Amygdala (tissue), 56 donors: ENCODE measurements at regions not wholly inside any gene's neighbourhood (a gene's known extent, or its start where the extent isn't known, plus 50 kb on each side); places are given as distances from the start of the nearest gene placed in this dataset.
"Not testable (repeated sequence)": the region's sequence is repeated elsewhere in the genome, so short reads cannot be mapped to it uniquely, and the experiment has no call there.

ENCODE experiments used
- DNase-seq, 56 donors: peaks; one replicate each; lab custom pipeline; 2025; lab: John Stamatoyannopoulos, UW

DNA sequence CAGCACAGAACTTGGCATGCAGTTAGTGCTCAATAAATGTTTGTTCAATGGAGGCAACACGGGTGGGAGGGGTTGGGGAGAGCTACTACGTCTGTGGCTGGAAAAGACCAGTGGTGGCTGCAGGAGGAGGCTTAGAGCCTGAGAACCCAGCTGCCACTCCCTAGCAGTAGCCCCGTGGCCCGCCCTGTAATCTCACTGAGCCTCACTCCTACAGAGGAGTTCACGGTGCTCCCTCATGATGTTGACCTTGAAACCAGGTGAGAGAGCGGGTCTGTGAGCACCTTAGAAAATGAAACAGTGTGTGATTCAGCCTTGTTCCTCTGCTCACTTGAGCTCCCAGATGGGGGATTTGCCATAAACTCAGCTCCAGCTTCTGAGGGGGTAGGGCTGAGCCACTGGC, 299.6 kb downstream of the NPHP4 start:
- DNase-seq, result no peak

- DNase-seq, result no peak
Measured at GRCh38 chr1:5691795-5692509, 300.3 kb downstream of the NPHP4 start.

GRCh38 chr1:5690898-5691297, 301.3 kb downstream of the NPHP4 start:
- DNase-seq, result no peak

DNA sequence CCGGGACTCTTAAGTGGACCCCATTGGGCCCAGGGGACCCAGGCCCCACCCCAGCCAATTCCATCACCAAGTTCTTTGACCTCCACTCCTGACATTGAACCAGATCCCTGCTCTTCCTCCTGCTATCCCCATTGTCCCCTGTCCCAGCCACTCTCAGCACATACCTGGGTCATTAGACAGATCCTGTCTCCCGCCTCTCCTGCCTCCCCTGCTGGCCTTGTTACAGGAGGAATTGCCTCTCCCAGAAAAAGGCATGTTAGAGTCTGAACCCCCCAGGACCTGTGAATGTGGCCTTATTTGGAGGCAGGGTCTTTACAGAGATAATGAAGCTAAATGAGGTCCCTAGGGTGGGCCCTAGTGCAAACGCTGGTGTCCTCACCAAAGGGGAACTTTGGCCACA, 301.9 kb downstream of the NPHP4 start:
- no peak for DNase-seq

DNA sequence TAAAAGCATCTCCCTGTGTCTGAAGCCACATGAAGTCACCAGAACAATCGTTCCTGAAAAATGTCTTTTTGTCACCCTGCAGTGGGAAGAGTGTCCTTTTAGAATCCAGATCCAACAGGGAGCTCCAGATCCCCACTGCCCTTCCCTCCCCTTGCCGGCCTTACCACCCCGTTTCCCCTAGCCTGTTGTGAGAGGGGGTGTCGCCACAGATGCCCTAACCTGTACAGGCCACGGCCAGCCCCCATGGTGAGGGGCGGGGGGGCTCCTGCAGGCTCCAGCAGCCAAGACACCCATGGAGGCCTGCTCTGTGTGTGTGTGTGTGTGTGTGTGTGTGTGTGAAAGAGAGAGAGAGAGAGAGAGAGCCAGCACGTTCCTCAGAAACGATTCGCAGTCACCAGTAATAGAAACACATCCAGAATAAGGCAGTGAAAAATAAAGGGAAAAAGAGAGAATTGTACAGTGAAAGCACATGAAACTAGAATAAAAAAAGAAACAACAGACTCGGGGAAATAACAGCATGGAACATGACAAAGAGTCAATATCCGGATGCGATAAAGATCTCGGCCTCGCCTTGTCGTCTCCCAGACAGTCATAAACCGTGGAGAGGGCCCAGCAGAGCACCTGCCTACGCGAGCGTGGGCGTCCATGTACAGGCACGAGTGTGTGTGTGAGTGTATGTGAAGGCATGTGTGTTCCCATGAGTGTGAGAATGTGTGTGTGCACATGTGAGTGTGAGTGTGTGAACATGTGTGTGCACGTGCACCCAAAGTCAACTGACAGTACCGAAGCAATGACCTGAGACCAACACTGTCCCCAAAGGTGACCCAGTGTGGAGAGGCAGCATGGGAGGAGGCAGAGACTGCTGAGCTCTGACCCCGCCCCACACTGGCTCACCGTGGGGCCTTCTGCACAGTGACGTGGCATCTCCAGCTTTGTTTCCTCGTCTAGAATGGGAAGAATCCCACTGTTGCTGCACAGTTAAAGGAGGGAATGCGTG, 303.8 kb downstream of the NPHP4 start:
- no peak for DNase-seq

DNA sequence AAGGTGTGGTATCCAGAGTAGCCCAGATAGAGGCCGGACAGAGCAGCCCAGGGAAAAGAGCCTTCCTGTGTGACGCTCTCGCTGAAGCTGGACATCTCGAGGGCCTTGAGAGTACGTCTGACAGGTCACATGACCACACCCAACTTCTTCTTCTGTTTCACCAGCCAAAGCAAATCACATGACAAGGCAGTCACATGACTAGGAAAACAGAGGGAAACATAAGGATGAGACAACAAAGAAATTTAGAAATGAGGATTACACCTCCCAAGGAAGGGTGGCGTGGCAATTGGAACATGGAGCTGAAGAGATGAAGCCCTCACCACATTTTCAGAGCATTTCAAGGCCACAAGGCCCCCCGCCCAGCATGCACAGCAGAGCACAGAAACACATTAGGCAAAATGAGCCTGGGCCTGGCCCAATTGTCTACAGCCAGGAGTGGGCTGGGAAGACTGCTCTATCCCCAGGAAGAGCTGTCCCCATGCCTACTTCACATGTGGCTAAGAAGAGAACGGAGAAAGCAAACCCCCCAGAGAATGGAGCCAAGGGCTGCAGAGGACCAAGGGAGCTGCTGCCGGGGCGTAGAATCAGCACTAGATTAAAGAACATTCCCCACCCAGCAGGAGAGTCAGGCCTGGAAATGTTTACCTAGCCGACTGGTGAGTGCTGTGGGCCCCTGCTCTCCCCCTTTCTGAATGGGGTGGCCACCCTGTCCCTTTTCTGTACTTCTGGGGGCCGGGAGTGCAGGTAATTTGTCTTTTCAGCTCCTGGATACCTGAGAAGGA, 305.1 kb downstream of the NPHP4 start:
- no peak for DNase-seq

GRCh38 chr1:5686195-5686594, 306.0 kb downstream of the NPHP4 start:
- DNase-seq, result no peak

GRCh38 chr1:5685446-5686040, 306.7 kb downstream of the NPHP4 start:
- DNase-seq, result no peak

DNA sequence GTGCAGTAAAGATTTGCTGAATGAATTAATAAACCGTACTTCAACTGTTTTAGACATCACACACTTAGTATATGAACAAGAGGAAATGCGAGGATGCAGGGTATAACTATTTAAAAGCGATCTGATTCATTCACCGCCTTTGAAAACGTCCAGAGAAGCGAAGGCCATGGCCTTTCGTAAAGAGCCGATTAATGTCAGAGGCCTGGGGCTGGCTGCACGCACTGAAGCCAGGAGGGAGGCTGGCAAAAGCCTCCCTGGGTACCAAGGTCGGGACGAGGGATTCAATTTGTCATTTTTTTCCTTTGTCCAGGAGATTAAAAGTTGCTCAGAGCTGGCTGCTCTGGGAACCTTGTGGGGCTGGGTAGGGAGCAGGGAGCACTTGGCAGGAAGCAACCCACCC, 307.4 kb downstream of the NPHP4 start:
- no peak for DNase-seq

- no peak for DNase-seq
Measured at GRCh38 chr1:5683446-5683845, 308.8 kb downstream of the NPHP4 start.

DNA sequence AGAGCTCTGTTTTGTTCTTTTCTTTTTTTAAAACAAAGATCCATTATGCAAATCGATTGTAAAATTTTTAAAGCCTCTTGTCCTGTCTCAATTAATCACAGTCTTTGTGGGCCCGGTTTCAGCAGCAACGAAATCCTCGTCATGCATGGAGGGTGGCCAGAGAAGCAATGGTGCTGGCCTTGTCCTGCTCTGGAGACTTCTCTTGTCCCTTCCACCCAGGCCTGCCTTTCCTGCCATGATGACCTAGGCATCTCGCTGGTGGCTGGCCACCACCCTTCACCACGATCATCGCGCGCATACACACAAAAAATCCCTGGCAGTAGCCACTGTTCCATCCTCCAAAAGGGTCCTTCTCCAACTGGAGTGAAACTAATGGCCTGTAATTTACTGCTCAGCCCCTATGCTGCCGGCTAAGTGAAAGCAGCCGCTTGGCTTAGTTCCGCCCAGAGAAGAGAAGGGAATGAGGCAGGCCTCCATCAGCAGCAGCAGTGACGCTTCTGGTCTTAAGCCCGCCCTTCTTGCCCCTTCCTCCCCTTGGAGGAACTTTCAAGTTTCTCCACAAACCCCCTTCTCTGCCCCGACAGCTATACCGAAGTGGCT, 309.5 kb downstream of the NPHP4 start:
- no peak for DNase-seq

GRCh38 chr1:5681654-5682053, 310.6 kb downstream of the NPHP4 start:
- no peak for DNase-seq

DNA sequence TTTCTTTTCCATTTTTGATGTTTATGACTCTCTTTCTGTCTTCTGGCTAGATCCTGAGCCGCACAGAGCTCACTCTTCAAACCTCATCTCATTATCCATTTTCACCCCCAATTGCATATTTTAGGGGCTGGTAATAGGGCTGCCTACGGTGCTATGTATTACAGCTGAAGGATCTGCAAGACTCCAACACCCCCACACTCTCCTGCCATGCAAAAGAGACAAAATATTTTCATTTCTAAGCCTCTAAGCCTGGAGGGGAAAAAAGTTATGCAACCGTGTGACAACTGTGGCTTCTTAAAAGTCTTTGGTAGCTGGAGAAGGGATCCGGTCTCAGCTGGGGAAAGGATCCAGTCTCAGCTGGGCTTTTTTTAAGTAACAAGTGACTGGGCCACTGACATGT, 311.6 kb downstream of the NPHP4 start:
- DNase-seq, result no peak

DNA sequence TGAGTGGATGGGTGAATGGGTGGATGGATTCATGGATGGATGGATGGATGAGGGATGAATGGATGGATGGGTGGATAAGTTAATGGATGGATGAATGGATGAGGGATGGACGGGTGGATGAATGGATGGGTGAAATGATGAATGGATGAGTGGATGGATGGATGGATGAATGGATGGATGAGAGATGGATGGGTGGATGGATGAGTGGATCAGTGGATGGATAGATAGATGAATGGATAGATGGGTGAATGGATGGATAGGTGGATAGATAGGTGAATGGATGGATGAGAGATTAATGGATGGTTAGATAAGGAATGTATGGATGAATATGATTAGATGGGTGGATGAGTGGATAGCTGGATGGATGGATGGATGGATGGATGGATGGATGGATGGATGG, 313.5 kb downstream of the NPHP4 start:
- DNase-seq, result no peak

GRCh38 chr1:5672355-5672754, 319.9 kb downstream of the NPHP4 start:
- not testable (repeated sequence) for DNase-seq

DNA sequence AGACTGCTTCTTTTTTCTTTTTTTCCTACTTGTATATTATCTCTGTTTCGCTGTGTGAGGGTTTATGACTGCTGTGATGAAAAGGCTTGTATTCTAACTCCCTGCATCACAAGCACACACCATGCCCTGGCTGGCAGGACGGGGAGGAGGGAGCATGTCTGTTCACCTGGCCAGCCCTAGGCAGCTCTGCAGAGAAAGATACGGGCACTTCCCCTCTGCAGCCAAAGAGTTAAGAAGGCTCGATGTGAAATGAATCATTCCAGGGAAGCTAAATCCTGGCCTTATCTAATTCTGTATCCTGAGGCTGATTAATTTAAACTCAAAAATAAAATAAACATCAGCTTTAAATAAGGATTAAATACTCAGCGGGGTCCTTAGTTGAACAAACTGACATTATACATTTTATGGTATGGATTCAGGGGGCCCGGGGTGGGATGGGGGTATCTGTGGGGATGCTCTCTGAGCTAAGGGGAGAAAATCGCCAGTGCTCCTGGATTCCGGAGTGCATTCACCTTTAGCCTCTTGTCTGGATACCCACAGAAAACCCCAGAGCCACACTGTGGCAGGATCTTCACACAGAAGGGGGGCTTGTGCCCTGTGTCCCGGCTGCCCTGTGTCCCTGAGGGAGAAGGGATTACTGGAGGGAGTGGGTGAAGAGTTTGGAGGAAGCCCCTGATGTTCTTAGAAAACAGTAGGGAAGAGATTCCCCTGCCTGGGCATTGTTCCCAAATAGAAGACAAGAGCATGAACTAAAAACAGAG, 321.5 kb downstream of the NPHP4 start:
- DNase-seq, result no peak

DNA sequence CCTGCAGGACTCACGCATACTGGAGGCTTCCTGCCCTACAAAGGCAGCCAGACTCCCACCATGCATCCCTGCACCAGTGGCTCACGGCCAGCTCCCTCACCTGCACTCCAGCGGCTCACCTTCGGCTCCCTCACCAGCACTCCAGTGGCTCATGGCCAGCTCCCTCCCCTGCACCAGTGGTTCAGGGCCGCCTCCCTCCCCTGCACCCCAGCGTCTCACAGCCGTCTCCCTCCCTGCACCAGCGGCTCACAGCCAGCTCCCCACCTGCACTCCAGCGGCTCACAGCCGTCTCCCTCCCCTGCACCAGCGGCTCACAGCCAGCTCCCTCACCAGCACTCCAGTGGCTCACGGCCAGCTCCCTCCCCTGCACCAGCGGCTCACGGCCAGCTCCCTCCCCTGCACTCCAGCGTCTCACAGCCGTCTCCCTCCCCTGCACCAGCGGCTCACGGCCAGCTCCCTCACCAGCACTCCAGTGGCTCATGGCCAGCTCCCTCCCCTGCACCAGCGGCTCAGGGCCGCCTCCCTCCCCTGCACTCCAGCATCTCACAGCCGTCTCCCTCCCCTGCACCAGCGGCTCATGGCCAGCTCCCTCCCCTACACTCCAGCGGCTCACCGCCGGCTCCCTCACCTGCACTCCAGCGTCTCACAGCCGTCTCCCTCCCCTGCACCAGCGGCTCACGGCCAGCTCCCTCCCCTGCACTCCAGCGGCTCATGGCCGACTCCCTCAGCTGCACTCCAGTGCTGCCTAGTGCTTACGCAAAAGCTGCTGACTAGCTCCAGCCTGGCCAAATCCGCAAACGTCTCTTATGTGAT, 324.5 kb downstream of the NPHP4 start:
- peak in 1 of 56 donors; percentile 16 for DNase-seq
